Hepatocyte (in vitro differentiated cells): ENCODE measurements at regions not wholly inside any gene's neighbourhood (a gene's known extent, or its start where the extent isn't known, plus 50 kb on each side); places are given as distances from the start of the nearest gene placed in this dataset.

ENCODE experiments used
- DNase-seq: peaks from one replicate; pipeline ENCODE4 v3.0.0-alpha.2; 2016; ENCODE audit warnings: low spot score
- H2AFZ ChIP-seq: fragments of 200-600 bp; sonication (generic); 2 replicates; pipeline ENCODE4 v1.6.0; 2016; ENCODE audit warnings: antibody characterized with exemption, mild to moderate bottlenecking
- H3K27ac ChIP-seq: fragments of 200-600 bp; sonication (generic); 2 replicates; pipeline ENCODE4 v1.5.1; 2016; ENCODE audit warnings: mild to moderate bottlenecking
- H3K27me3 ChIP-seq: fragments of 200-600 bp; sonication (generic); 2 replicates; pipeline ENCODE4 v1.6.1; 2016
- H3K36me3 ChIP-seq: fragments of 200-600 bp; sonication (generic); replicated peaks from 2 replicates; pipeline ENCODE4 v1.5.1; 2016; ENCODE audit warnings: low read depth; ENCODE audit not compliant: insufficient read depth
- H3K4me1 ChIP-seq: fragments of 200-600 bp; sonication (generic); 2 replicates; pipeline ENCODE4 v1.5.1; 2016; ENCODE audit warnings: mild to moderate bottlenecking, moderate library complexity; ENCODE audit not compliant: insufficient read depth
- H3K4me2 ChIP-seq: fragments of 200-600 bp; sonication (generic); 2 replicates; pipeline ENCODE4 v1.6.0; 2016
- H3K4me3 ChIP-seq: fragments of 200-600 bp; sonication (generic); 2 replicates; pipeline ENCODE4 v1.5.1; 2016; ENCODE audit warnings: mild to moderate bottlenecking
- H3K79me2 ChIP-seq: fragments of 200-600 bp; sonication (generic); 2 replicates; pipeline ENCODE4 v1.6.0; 2017; ENCODE audit warnings: mild to moderate bottlenecking
- H3K9me2 ChIP-seq: fragments of 200-600 bp; sonication (generic); replicated peaks from 2 replicates; pipeline ENCODE4 v1.6.0; 2017; ENCODE audit warnings: mild to moderate bottlenecking; ENCODE audit not compliant: insufficient read depth
- H3K9me3 ChIP-seq: fragments of 200-600 bp; sonication (generic); 2 replicates; pipeline ENCODE4 v1.5.1; 2016; ENCODE audit warnings: low read depth, mild to moderate bottlenecking
- H4K20me1 ChIP-seq: fragments of 200-600 bp; sonication (generic); 2 replicates; pipeline ENCODE4 v1.6.0; 2016; ENCODE audit warnings: mild to moderate bottlenecking; ENCODE audit not compliant: insufficient read depth, poor library complexity, severe bottlenecking
- EZH2 ChIP-seq: fragments of 200-600 bp; sonication (generic); IDR thresholded peaks from 2 replicates; pipeline ENCODE4 v1.6.1; 2016; ENCODE audit warnings: antibody characterized with exemption, mild to moderate bottlenecking, borderline replicate concordance
- EZH2phosphoT487 ChIP-seq: fragments of 200-600 bp; sonication (generic); IDR thresholded peaks from one replicate; pipeline ENCODE4 v1.6.1; 2018; ENCODE audit warnings: antibody characterized with exemption, mild to moderate bottlenecking, low read depth, moderate library complexity; ENCODE audit not compliant: unreplicated experiment, severe bottlenecking
- WGBS: methylation state at CpG from one replicate; pipeline ENCODE4 v1.1.6; 2016; ENCODE audit warnings: low lambda C conversion rate; ENCODE audit errors: missing lambda C conversion rate; 5-methylcytosine and 5-hydroxymethylcytosine counted together
- TF ChIP-seq, protein P1 (sequence below): fragments of 200-600 bp; sonication (generic); IDR thresholded peaks from 2 replicates; pipeline ENCODE4 v1.5.1; 2016; ENCODE audit warnings: antibody characterized with exemption, mild to moderate bottlenecking; ENCODE audit not compliant: poor library complexity

DNA sequence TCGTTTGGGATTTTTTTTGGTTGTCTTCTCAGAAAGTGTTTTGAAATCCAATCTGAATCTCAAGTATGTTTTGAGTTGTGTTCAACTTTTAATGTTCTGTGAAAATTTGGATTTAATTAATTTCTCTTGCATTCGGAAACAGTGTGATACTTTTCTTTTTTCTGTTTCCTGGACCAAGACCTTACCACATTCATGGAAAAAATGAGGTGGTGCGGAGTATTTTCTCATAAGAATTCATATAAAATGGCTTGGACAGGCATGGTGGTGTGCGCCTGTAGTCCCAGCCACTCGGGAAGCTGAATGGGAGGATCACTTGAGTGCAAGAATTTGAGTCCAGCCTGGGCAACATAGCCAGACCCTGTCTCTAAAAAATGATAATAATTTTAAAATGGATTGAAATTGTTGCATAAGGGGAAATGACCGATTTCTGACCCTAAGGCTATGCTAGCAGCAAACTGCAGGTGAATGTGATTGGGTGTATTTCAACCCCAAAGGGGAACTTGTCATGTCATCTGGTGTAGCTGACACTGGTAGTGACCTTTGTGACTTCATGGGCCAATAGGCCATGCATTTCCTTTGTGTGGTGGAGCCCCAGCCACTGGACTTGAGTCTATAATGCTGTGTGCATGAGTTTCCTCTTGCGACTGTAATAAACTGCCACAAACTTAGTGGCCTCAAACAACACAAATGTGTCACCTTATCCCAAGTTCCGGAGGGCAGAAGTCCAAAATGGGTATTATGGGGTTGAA, 123.5 kb upstream of the RFLNA start:
- DNase-seq, result no peak
- H2AFZ ChIP-seq, result no peak overlapping the region
- no peaks in the 10 kb centered on the region for H3K9me3 ChIP-seq
- TF ChIP-seq EZH2, result no peak
- TF ChIP-seq, protein P1, sequence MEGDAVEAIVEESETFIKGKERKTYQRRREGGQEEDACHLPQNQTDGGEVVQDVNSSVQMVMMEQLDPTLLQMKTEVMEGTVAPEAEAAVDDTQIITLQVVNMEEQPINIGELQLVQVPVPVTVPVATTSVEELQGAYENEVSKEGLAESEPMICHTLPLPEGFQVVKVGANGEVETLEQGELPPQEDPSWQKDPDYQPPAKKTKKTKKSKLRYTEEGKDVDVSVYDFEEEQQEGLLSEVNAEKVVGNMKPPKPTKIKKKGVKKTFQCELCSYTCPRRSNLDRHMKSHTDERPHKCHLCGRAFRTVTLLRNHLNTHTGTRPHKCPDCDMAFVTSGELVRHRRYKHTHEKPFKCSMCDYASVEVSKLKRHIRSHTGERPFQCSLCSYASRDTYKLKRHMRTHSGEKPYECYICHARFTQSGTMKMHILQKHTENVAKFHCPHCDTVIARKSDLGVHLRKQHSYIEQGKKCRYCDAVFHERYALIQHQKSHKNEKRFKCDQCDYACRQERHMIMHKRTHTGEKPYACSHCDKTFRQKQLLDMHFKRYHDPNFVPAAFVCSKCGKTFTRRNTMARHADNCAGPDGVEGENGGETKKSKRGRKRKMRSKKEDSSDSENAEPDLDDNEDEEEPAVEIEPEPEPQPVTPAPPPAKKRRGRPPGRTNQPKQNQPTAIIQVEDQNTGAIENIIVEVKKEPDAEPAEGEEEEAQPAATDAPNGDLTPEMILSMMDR, result no peak
- no peak for TF ChIP-seq EZH2phosphoT487
- no peaks in the 10 kb centered on the region for H3K79me2 ChIP-seq
- H3K36me3 ChIP-seq, result no peaks in the 10 kb centered on the region
- WGBS, result 95% methylated on average over 8 of the region's 8 CpGs
- H3K27ac ChIP-seq, result no peak overlapping the region
- H3K4me3 ChIP-seq, result no peak overlapping the region
- H4K20me1 ChIP-seq, result no peaks in the 10 kb centered on the region
- H3K27me3 ChIP-seq, result no peaks in the 10 kb centered on the region
- H3K4me1 ChIP-seq, result peaks cover 5% of the 10 kb centered on the region
- H3K9me2 ChIP-seq, result no peaks in the 10 kb centered on the region
- H3K4me2 ChIP-seq, result no peak overlapping the region

DNA sequence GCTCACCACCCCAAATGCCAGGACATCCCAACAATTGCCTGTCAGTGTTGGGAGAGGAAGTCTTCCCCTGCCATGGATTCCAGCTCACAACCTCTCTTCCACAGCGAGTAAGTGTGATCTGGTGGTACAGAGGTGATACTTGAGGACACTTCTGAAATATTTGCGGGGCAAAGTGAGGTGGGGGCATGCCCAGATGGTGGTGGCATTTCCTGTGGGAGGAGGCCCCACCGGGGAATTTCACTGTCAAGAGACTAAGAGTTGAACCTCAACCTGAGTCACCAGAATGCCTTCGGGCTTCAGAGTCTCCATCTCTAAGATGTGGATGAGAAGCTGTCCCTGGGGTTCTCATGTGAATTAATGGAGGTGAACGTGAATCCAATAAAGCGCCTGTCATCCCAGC, 122.3 kb upstream of the RFLNA start:
- no peaks in the 10 kb centered on the region for H3K79me2 ChIP-seq
- H3K27ac ChIP-seq, result no peak overlapping the region
- H3K4me3 ChIP-seq, result no peak overlapping the region
- no peaks in the 10 kb centered on the region for H4K20me1 ChIP-seq
- no peak for DNase-seq
- 91% methylated on average over 6 of the region's 6 CpGs for WGBS
- no peaks in the 10 kb centered on the region for H3K9me2 ChIP-seq
- H2AFZ ChIP-seq, result no peak overlapping the region
- peaks cover 6% of the 10 kb centered on the region for H3K4me1 ChIP-seq
- no peaks in the 10 kb centered on the region for H3K9me3 ChIP-seq
- no peaks in the 10 kb centered on the region for H3K27me3 ChIP-seq
- H3K4me2 ChIP-seq, result no peak overlapping the region
- TF ChIP-seq, protein P1, result no peak
- no peak for TF ChIP-seq EZH2
- no peak for TF ChIP-seq EZH2phosphoT487
- no peaks in the 10 kb centered on the region for H3K36me3 ChIP-seq

DNA sequence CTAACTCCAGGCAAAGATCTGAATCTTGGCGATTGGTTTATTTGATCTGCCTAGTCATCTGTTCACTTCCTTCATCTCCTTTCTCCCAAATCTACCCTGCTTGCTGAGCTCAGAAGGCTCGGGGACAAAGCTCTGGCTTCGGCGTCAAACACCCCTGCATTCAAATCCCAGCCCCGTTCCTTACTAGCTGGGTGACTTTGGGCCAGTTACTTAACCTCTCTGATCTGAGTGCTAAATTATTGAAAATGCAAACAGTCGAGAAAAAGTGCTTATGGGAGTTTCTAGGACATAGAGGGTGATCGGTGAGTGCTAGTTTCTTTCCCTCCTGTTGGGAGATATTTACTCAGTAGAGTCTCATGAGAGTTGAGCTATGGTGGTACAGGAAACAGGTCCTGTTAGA, 121.2 kb upstream of the RFLNA start:
- H3K27ac ChIP-seq, result no peak overlapping the region
- DNase-seq, result no peak
- H3K36me3 ChIP-seq, result no peaks in the 10 kb centered on the region
- H3K27me3 ChIP-seq, result no peaks in the 10 kb centered on the region
- no peaks in the 10 kb centered on the region for H3K79me2 ChIP-seq
- no peaks in the 10 kb centered on the region for H4K20me1 ChIP-seq
- no peak overlapping the region for H3K4me3 ChIP-seq
- WGBS, result 94% methylated on average over 7 of the region's 7 CpGs
- no peak overlapping the region for H3K4me2 ChIP-seq
- peaks cover 7% of the 10 kb centered on the region for H3K4me1 ChIP-seq
- no peaks in the 10 kb centered on the region for H3K9me2 ChIP-seq
- H2AFZ ChIP-seq, result no peak overlapping the region
- H3K9me3 ChIP-seq, result no peaks in the 10 kb centered on the region
- TF ChIP-seq EZH2phosphoT487 (no peak), EZH2 (no peak)
- TF ChIP-seq, protein P1, result no peak
